ENCODE measurements at regions not wholly inside any gene's neighbourhood (a gene's known extent, or its start where the extent isn't known, plus 50 kb on each side); places are given as distances from the start of the nearest gene placed in this dataset.

DNA sequence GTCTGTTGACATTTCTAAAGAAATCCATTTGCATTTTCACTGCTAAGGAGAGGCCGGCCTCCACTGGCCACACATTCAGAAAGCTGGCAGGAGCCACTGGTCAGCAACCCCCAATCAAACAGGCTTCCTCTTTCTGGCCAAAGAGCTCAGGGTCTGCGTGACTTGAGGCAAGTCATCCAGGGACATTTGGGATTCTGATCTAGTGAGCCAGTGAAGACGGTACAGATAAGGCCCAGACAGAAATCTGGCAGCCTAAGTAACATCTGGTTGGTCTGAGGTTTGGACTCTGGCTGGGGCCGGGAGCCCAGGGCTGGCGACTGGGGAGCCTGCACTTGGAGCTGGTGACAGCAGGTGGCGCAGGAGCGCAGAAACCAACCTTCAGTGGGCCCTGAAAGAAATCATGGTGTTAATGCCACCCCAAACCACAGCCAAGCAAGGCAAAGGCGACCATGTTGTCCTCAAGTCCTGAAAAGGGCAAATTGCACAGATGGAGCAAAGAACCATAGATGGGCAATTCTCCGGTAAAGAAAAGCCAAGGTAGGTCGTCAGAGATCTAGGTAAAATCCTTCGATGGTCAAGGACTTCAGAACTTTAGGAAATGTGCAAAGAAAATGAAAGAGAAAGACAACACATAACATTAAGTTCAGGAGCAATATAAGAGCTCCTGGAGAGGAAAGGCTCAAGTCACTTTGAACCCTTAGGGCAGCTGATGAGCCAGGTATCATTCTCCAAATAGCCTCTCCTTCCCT is 99.4 kb upstream of the BLID start:
- TF ChIP-seq GATA2 (IDR thresholded peaks at IDR 0.05; ENCODE audit: low read depth, low read length) (peak; percentile 93), GATA3 (IDR thresholded peaks at IDR 0.05; ENCODE audit: low read depth, low read length) (peak; percentile 49; the same call in 1 of the 2 replicates)

DNA sequence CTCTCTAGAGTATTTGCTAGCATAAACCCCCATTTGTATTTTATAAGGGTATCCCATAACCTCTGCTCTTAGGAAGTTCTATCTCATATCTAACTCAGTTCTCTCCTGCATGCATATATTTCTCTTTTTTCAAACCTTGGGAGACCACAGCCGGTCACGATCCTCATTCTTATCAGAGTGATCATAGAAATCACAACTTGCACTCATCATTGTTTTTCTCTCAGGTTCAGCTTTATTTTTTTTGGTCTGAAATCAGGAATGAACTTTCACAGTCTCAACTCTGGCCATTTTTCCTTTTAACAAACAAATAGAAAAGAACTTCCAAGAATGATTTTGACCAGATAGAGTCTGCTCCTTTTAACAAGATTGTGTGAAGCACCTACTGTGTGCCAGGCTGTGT is 98.6 kb upstream of the BLID start:
- TF ChIP-seq GATA3 (IDR thresholded peaks at IDR 0.05; ENCODE audit: low read depth, low read length), result no peak
- no peak for TF ChIP-seq GATA2 (IDR thresholded peaks at IDR 0.05; ENCODE audit: low read depth, low read length)

DNA sequence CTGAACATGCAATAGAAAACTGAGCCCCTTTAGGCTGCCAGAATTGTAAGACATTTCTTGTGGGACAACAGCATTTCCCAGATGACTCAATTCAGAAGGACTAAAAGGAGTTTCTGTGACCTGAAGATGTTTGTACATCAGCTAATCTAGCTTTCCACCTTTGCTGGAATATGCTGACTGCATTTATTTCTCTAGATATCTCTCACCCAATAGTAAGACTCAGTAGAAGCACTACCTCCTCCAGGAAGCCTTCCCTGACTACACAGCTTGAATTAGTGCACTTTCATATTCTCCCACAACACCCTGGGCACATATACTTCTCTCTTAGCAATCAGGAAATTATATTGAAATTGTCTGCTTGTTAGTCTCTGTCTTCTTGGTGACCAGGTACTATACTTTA is 98.1 kb upstream of the BLID start:
- TF ChIP-seq GATA2 (IDR thresholded peaks at IDR 0.05; ENCODE audit: low read depth, low read length) (no peak), GATA3 (IDR thresholded peaks at IDR 0.05; ENCODE audit: low read depth, low read length) (no peak)

DNA sequence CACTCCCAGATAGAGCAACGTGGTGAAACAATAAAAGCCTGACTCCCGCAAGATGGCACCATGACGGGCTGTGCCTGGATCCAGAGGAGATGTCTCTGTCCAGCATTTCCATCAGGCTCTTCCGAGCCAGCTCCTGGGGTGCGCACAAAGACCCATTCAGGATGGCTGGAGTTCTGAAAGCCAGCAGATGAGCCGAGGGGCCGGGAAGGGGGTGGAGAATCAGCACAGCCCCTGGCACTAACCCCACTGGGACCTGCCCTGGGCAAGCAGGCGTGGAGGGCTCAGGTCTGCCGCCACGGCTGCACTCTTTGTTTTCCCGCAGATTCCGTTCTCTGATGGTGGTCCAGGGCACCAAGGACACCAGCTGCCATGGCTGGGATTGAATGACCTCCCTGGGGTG is 97.2 kb upstream of the BLID start:
- TF ChIP-seq GATA3 (IDR thresholded peaks at IDR 0.05; ENCODE audit: low read depth, low read length), result no peak
- no peak for TF ChIP-seq GATA2 (IDR thresholded peaks at IDR 0.05; ENCODE audit: low read depth, low read length)

DNA sequence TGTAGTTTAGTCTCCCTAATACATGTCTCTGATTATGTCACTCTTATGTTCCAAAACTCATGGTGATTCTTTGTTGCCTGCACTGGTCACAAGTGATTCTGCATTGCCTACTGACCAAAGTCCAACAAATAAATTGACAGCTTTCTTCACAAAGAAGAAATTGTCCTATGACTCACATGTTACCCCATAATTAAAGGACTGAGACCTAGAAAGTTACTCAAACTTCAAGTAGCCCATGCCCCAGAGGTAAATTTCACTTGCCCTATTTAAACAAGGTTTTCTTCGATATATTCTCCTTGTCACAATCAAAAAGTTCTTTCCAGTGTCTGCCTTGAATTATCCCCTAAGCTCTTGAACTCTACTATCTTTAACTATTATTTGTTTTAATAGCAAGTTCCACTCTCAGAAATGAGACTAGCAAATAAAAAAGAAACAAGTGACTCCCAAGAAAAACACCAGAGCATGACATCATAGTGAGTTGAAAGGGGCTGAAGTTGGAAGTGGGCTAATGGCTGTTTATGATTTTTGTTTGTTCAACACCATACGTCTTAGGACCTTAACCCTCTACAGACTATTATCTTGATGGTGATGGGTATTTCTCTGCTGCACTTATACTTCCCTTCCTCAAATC is 94.5 kb upstream of the BLID start:
- no peak for TF ChIP-seq GATA2 (IDR thresholded peaks at IDR 0.05; ENCODE audit: low read depth, low read length)
- no peak for TF ChIP-seq GATA3 (IDR thresholded peaks at IDR 0.05; ENCODE audit: low read depth, low read length)

DNA sequence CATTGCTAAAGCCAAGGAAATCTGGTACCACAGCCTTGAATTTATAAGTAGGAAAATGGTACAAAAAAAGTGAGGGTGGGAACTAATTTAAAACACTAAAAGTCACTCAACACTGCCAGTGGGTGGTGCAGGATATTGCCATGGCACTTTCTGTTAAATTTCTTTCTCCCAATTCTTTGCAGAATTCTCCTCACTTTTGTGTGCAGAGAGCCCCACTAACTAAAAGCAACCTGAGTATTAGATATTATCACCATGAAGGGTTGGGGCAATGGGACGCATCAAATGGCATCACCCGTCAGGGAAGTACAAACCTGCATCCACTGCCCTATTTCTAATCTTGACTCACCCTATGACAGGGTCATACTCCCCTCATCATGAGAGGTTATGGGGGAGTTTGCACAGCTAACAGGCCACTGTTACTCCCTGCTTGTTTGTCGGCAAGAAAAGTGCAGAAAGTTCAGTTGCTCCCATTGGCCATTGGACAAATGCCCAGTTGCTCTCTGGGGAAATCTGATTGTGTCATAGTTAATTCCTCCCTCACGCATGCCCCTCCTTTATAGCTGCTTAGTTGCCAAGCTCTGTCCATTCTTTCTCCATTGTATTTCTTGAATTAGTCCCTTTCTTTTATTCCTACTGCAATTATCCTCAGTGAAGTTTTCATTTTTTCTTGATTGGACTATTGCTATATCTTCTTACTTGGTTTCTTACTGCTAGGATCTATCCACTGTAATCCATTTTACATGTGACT is 93.8 kb upstream of the BLID start:
- no peak for TF ChIP-seq GATA3 (IDR thresholded peaks at IDR 0.05; ENCODE audit: low read depth, low read length)
- TF ChIP-seq GATA2 (IDR thresholded peaks at IDR 0.05; ENCODE audit: low read depth, low read length), result no peak

DNA sequence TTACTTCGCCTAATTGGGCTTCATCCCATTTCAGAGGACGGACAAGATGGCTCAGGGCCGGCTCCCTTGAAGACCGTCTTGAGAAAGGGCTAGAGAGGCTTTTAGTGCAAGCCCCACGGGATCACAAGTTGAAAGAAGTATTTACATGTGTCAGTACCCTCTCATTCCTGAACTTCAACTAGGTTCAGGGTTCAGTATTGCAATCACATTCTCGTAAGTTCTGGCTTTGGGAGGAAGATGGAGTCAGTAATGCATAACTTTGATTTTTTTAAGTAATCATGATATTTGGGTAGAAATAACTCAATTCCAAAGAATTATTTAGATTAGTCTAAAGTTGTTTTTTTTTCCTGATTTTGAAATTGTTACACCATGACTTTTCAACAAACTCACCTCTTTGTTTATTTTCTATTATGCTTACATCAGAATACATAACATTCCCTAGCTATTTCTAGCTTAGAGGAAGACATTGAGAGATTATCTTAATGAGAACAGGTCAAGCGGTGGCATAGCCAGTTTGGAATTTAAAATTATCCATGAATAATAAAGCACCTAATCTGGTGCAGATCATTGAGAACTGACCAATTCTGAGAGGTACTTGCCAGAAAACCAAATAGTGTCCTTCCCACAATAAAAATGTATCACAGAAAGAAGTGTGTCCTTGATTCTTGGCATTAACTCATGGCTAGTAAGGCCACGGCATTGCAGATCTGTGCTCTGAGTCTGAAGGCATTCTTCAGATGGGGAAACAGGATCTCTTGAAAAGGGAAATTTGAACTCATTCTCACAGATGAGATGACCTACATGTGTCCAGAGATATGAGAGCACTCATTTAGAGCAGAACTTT is 92.1 kb upstream of the BLID start:
- TF ChIP-seq GATA2 (IDR thresholded peaks at IDR 0.05; ENCODE audit: low read depth, low read length) (no peak), GATA3 (IDR thresholded peaks at IDR 0.05; ENCODE audit: low read depth, low read length) (no peak)

DNA sequence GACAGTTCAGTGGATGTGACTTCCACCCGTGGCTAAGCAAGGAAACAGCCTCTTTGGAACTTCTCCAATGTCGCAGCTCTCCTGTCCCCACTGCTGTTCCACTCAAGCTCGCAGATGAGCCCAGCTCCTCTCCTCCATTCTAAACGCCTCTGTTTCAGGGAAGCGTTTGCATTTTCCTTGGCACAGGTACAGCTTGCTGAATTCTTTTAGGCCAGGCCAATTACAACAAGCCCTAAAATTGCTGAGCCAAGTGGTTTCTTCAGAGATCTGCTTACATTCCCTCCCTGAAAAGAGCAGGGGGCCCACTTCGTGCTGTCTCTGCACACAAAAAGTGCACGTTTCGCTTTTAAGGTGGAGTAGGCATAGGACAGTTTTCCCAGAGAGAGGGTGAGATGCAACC is 91.5 kb upstream of the BLID start:
- TF ChIP-seq GATA3 (IDR thresholded peaks at IDR 0.05; ENCODE audit: low read depth, low read length) (no peak), GATA2 (IDR thresholded peaks at IDR 0.05; ENCODE audit: low read depth, low read length) (no peak)

DNA sequence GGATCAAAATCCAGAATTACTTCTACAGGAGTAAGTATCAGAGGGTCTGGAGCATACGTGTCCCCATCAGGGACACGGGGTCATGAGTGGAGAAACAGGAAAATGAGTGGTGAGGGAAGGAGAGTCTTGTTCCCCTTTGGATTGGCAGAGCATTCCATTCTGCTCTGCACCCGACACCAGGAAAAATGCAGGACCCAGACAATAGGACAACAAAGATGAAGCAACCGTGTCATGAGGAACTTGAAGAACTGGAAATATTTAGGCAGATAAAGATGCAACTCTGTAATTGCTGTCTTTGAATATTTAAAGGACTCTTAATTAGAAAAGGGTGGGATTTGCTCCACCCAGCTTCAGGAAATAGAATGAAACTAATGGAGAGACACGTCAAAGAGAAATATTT is 89.0 kb upstream of the BLID start:
- TF ChIP-seq GATA3 (IDR thresholded peaks at IDR 0.05; ENCODE audit: low read depth, low read length), result no peak
- TF ChIP-seq GATA2 (IDR thresholded peaks at IDR 0.05; ENCODE audit: low read depth, low read length), result no peak

DNA sequence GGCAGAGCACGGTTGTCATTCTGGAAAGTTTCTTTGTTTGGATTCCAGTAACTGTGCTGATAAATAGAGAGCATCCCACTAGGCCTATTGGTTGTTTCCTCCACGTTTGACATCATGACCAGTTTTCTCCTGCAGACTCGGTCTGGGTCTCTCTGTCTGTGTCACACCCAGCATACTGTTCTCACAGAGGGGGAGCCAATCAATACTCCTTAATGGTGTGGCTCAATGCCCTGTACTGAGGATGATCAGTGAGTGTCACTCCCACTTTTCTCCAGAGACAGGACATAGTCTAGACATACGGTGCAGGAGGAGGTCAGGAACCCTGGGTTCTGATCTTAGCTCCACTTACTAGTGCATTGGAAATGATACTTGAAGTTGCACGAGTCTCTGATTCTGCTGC is 88.2 kb upstream of the BLID start:
- TF ChIP-seq GATA2 (IDR thresholded peaks at IDR 0.05; ENCODE audit: low read depth, low read length) (no peak), GATA3 (IDR thresholded peaks at IDR 0.05; ENCODE audit: low read depth, low read length) (no peak)

DNA sequence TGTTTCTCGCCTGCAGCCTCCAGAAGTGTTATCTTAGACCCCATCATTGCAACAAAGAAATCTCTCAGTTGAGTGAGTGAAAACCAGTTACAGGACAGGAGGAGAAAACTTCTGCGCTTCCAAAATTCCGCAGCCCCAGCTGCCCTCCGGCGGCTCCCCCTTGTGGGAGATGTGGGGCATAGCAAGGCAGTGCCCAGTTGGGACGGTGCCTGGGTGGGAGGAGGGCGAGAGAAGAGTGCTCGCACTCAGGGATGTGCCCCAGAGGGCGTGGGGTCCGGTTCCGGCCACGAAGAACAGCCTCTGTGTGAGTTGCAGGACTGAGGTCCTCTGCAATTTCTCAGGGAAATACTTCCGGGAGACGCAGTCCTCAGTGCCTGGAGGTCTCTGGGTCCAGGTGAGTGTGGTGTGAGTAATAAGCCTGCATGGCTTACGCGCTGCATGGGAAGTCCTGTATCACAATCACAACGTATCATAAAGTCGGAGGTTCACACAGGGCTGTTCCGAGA is 87.0 kb upstream of the BLID start:
- no peak for TF ChIP-seq GATA3 (IDR thresholded peaks at IDR 0.05; ENCODE audit: low read depth, low read length)
- no peak for TF ChIP-seq GATA2 (IDR thresholded peaks at IDR 0.05; ENCODE audit: low read depth, low read length)

DNA sequence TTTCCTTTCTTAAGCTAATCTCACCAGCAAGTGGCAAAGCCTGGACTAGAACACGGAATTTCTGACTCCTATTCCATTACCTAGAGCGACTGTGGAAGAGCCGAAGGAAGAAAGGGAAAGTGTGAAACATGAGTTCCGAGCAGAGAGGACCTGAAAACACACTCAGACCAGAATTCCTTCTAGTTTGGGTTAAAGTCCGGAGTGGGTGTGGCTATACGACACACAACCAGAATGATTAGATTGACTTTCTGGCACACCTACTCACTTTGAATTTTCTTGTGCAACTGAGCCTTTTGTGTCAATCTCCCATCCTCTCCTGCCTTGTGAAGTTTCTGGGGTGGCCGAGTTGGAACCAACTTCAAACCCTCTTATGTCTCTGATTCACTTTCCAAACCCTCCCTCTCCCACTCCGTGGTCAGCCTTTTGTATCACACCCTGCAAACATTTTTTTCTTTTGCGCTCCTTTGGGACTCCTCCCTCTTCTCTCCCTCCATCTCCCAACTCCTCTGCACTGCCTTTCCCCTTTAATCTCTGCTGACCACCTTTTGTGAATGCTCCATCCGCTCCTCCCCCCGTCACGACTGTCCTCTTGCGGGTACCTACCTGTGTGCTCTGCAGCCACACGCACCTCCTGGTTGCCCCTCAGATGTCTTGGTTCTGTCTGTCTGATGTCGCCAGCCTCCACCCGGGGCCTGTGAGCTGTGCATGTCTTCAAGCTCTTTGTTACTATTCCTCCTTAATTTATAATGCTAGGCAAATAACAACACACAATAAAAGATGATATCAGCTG is 86.3 kb upstream of the BLID start:
- TF ChIP-seq GATA2 (IDR thresholded peaks at IDR 0.05; ENCODE audit: low read depth, low read length) (no peak), GATA3 (IDR thresholded peaks at IDR 0.05; ENCODE audit: low read depth, low read length) (no peak)

DNA sequence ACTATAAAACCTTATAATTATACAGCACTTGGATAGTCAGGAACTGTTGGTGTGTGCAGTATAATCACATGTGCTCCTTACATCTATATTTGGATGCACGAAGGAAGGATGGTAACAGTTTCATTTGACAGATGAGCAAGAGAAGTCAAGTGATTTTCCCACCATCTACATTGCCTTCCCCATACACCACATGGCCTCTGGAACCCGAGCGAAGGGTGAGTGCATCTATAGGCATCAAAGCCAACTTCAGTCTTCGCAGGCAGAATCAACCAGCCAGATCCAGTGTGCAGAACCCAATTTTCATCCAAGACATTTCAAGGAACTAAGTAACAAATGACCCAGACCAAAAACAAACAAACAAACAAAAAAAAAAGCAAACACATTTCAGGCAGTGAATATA is 85.1 kb upstream of the BLID start:
- TF ChIP-seq GATA3 (IDR thresholded peaks at IDR 0.05; ENCODE audit: low read depth, low read length), result no peak
- TF ChIP-seq GATA2 (IDR thresholded peaks at IDR 0.05; ENCODE audit: low read depth, low read length), result no peak

Measured in SH-SY5Y (cell line).